Body of pancreas (tissue), 4 donors: ENCODE measurements at regions not wholly inside any gene's neighbourhood (a gene's known extent, or its start where the extent isn't known, plus 50 kb on each side); places are given as distances from the start of the nearest gene placed in this dataset.

ENCODE experiments used
- CTCF ChIP-seq, 7 experiments: fragments of 450-650 bp in 4 of 7; fragments of 200-600 bp in 3 of 7; sonication (generic) in 3 of 7; IDR thresholded peaks; one replicate each; pipeline ENCODE4 v1.5.1; 2016 to 2019; ENCODE audit warnings: antibody characterized with exemption in 7 of 7
- POLR2A ChIP-seq, 3 donors: fragments of 450-650 bp; IDR thresholded peaks; one replicate each; pipeline ENCODE4 v1.6.1; 2016; ENCODE audit warnings: antibody characterized with exemption in 3 of 3, mild to moderate bottlenecking in 2 of 3

GRCh38 chr14:99321955-99322730 lies 50.1 kb upstream of the BCL11B start:
- TF ChIP-seq CTCF (IDR thresholded peaks at IDR 0.05), result no peak
- TF ChIP-seq POLR2A (IDR thresholded peaks at IDR 0.05), result no peak
